Spleen (tissue), 7 donors: ENCODE measurements at regions not wholly inside any gene's neighbourhood (a gene's known extent, or its start where the extent isn't known, plus 50 kb on each side); places are given as distances from the start of the nearest gene placed in this dataset.

ENCODE experiments used
- POLR2A ChIP-seq, 3 donors: fragments of 450-650 bp; IDR thresholded peaks; one replicate each; pipeline ENCODE4 v1.5.1; 2017; ENCODE audit warnings: antibody characterized with exemption in 3 of 3, mild to moderate bottlenecking in 1 of 3
- POLR2AphosphoS5 ChIP-seq, 3 donors: sonication (generic); formaldehyde crosslinking; IDR thresholded peaks; one replicate each; pipeline ENCODE4 v1.5.1; 2017; ENCODE audit warnings: antibody characterized with exemption in 3 of 3
- TF ChIP-seq, protein P1 (sequence below), 11 experiments: fragments of 200-600 bp in 7 of 11; fragments of 450-650 bp in 4 of 11; sonication (generic) in 4 of 11; IDR thresholded peaks in 8 of 11; conservative IDR thresholded peaks in 3 of 11; 1 replicate in 7 of 11; 2 replicates in 4 of 11; pipeline versions ENCODE4 v1.4.0 to v1.8.0; 2016 to 2021; ENCODE audit warnings: antibody characterized with exemption in 11 of 11, inconsistent platforms in 4 of 11, mild to moderate bottlenecking in 1 of 11
- donor health status: DM: no; HTN: no; CAD: no; lungs with moderate emphysema.
- donor health status: DM: no; HTN: no; CAD: no.
- donor health status: DM: no; HTN: no; CAD: no.

DNA sequence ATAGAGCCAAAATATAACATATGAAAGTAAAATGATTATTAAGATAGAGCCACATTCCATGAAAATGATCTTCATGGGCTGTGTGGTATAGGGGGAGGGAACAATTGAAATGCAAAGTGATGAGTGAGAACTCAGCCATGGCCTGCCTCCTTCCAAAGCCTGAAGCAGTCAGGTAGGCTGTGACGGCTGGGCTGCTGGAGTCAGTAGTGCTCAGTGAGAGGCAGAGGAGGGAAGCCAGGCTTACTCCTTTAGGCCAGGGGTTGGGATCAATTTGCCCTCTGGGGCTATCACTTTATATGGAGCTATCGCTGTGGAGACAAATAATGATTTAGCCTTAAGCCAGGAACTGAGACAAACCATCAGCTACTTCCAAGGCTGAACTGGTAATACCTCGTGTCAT lies 654.9 kb downstream of the FGF9 start:
- TF ChIP-seq POLR2A (IDR thresholded peaks at IDR 0.05) (no peak), POLR2AphosphoS5 (IDR thresholded peaks at IDR 0.05) (no peak)
- TF ChIP-seq, protein P1, sequence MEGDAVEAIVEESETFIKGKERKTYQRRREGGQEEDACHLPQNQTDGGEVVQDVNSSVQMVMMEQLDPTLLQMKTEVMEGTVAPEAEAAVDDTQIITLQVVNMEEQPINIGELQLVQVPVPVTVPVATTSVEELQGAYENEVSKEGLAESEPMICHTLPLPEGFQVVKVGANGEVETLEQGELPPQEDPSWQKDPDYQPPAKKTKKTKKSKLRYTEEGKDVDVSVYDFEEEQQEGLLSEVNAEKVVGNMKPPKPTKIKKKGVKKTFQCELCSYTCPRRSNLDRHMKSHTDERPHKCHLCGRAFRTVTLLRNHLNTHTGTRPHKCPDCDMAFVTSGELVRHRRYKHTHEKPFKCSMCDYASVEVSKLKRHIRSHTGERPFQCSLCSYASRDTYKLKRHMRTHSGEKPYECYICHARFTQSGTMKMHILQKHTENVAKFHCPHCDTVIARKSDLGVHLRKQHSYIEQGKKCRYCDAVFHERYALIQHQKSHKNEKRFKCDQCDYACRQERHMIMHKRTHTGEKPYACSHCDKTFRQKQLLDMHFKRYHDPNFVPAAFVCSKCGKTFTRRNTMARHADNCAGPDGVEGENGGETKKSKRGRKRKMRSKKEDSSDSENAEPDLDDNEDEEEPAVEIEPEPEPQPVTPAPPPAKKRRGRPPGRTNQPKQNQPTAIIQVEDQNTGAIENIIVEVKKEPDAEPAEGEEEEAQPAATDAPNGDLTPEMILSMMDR (IDR thresholded peaks at IDR 0.05 in 8 of 11, conservative IDR thresholded peaks at IDR 0.05 in 3 of 11), result no peak
